Kasumi-1 (cell line): ENCODE measurements at regions not wholly inside any gene's neighbourhood (a gene's known extent, or its start where the extent isn't known, plus 50 kb on each side); places are given as distances from the start of the nearest gene placed in this dataset.
"Not testable (repeated sequence)": the region's sequence is repeated elsewhere in the genome, so short reads cannot be mapped to it uniquely, and the experiment has no call there.

Source experiments
- DNase-seq, 2 experiments: peaks; one replicate each; lab custom pipeline; 2025; lab: John Stamatoyannopoulos, UW

- DNase-seq: no peak
These were observed 68.1 kb upstream of the CEP85L start for GRCh38 chr6:118719351-118720124.

GRCh38 chr6:118718903-118719302, 67.5 kb upstream of the CEP85L start:
- no peak for DNase-seq

DNA sequence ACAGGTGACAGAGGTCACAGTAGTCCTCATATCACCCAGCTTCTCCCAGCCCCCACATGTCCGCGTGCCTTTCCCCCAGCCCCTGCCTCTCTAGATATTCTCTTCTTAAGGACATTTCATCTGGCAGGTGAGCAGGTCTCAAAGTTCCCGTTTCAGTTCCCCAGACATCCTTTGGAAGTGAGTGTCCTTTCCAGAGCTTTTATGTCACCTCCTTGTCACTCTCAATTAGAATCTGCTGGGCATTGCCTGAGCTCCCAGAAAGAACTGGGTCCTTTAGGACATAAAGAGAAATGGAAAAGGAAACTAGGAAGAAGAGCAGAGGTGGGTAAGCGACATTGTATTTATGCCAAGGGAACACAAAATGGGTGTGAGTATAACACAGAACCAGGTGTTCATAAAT, 66.9 kb upstream of the CEP85L start:
- no peak for DNase-seq

GRCh38 chr6:118717106-118717505, 65.7 kb upstream of the CEP85L start:
- DNase-seq: no peak

- DNase-seq: not testable (repeated sequence)
These were observed 64.5 kb upstream of the CEP85L start for GRCh38 chr6:118715907-118716306.

DNA sequence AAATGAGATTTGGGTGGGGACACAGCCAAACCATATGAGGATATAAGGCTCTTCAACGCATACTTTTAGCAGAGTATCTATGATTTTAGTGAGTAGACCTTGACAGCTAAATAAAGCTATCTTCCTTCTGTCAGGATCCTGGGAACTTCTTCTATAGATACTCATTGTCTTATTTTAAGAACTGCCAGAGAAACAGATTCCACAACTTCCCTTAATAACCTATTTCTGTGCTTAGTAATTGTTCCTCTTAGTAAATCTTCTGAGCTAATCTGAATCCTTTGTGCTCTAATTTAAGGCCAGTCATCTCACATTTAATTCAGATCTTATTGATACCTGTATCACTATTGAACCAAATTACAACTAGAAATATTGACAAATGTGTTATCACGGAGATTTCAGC, 64.0 kb upstream of the CEP85L start:
- DNase-seq: no peak

GRCh38 chr6:118714756-118715155, 63.4 kb upstream of the CEP85L start:
- DNase-seq: no peak

GRCh38 chr6:118712969-118713368, 61.6 kb upstream of the CEP85L start:
- DNase-seq: no peak

DNA sequence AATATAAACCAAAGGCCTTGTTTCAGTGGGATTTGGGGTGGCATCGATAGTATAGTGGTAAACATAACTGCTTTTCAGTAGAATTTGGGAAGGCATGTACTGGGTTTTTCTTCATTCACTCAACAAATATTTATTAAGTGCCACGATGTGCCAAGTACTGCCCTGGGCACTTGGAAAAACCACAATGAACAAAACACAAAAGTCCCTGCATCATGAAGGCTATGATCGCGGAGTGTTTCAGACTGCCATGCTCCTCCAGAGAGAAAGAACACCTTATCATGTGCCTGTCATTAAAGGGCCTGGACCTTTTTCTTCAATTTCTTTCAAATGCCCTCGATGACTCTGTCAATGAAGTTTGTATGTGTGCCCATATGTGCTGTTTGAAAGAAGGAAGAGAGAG, 59.2 kb upstream of the CEP85L start:
- no peak for DNase-seq

DNA sequence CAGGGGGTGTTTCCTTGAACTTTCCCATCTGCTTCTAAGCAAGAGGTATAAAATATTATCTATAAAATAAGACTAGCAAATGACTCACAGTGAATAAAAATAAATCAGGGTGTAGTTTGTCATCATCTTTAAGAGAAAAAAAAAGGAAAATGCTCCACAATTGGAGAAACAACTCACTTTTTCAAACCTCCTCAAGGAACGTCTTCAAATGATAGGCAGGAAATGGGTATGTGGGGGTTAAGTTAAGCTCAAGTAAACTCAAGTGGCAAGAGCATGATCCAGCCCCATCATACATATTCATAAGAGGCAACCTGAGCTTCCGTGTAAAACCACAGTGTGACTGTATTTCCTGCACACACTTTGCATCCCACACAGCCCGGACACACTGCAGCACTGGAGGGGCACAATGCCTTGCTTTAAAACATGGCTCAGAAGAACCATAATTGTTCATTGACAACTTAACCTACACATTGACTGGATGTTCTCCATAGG, 58.5 kb upstream of the CEP85L start:
- DNase-seq: peak; percentile 97 to 98

- peak in 1 of 2 experiments; percentile 66 for DNase-seq
These were observed 57.4 kb upstream of the CEP85L start for GRCh38 chr6:118708744-118709143.

DNA sequence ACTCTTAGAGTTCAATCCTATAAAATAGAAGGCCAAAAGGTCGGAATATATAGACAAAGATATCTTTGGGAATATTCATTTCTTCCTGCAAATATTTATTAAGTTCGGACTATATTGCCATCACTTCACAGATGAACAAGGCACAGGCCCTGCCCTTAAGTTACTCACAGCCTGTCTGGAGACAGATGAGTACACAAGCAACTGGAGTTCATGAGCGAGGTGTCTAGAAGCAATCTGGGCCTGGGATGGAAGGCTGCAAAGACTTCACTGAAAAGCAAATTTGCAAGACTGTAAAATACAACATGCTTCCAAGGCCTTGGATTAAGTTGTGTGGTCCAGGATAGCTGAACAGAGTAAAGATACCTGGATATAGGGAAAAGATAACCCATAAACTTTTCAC, 56.7 kb upstream of the CEP85L start:
- no peak for DNase-seq

DNA sequence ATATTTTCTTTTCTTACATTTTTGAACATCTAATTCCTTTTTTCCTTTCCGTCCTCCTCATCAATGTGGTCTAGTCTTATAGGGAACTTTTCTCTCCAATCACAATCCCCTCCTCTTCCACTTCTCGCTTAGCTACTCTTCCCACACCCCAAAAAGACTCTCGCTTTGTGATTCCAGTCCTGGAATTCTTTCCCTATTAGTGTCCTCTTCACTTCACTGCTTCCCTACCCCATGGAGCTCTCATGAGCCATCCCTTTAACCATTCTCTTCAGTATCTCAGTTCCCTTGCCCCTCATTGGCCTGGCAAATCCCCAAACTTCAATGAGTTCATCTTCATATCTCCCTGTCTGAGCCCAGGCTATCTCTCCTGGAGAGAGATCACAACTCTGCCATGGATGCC, 55.3 kb upstream of the CEP85L start:
- no peak for DNase-seq

- DNase-seq: peak in 1 of 2 experiments; percentile 49
These were observed 54.4 kb upstream of the CEP85L start for GRCh38 chr6:118705544-118706491.

- DNase-seq: no peak
These were observed 53.5 kb upstream of the CEP85L start for GRCh38 chr6:118704915-118705314.

DNA sequence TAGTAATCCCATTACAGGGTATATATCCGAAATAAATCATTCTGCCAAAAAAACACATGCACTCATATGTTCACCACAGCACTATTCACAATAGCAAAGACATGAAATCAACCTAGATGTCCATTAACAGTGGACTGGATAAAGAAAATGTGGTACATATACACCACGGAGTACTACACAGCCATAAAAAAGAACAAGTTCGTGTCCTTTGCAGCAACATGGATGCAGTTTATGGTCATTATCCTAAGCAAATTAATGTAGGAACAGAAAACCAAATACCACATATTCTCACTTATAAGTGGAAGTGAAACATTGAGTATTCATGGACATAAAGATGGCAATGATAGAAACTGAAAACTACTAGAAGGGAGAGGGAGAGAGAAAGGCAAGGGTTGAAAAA, 49.9 kb upstream of the CEP85L start:
- DNase-seq: not testable (repeated sequence)
